Calu3 (cell line): ENCODE measurements at regions not wholly inside any gene's neighbourhood (a gene's known extent, or its start where the extent isn't known, plus 50 kb on each side); places are given as distances from the start of the nearest gene placed in this dataset.
"Not testable (repeated sequence)": the region's sequence is repeated elsewhere in the genome, so short reads cannot be mapped to it uniquely, and the experiment has no call there.

Experiments used
- BruUV-seq: library from RNA; stranded (reverse); fragments of 400-500 nt; replicated peaks from 2 replicates; lab custom pipeline; 2021; lab: Mats Ljungman, UMichigan
- CTCF ChIA-PET: fragments of 300-600 bp; sonication (Branson Sonifier 250); formaldehyde crosslinking; loops from one replicate; lab custom pipeline; 2022; ENCODE audit warnings: antibody characterized with exemption; lab: Charles Lee
- DNase-seq: peaks from one replicate; pipeline ENCODE4 v3.0.0; 2022
- H3K27ac Mint-ChIP-seq: one replicate; pipeline ENCODE4 v1.8.0; 2022; ENCODE audit warnings: mixed read lengths; ENCODE audit not compliant: unreplicated experiment
- H3K27me3 Mint-ChIP-seq: one replicate; pipeline ENCODE4 v1.8.0; 2022; ENCODE audit warnings: mixed read lengths; ENCODE audit not compliant: unreplicated experiment
- H3K36me3 Mint-ChIP-seq: one replicate; pipeline ENCODE4 v1.8.0; 2022; ENCODE audit warnings: mild to moderate bottlenecking, moderate library complexity, mixed read lengths; ENCODE audit not compliant: insufficient read depth, unreplicated experiment
- H3K4me1 Mint-ChIP-seq: one replicate; pipeline ENCODE4 v1.8.0; 2022; ENCODE audit warnings: mild to moderate bottlenecking, low read depth, mixed read lengths; ENCODE audit not compliant: unreplicated experiment
- H3K4me3 Mint-ChIP-seq: one replicate; pipeline ENCODE4 v1.8.0; 2022; ENCODE audit warnings: mild to moderate bottlenecking, low read depth, moderate library complexity, mixed read lengths; ENCODE audit not compliant: unreplicated experiment
- H3K9me3 Mint-ChIP-seq: one replicate; pipeline ENCODE4 v1.8.0; 2022; ENCODE audit warnings: low read depth, mixed read lengths; ENCODE audit not compliant: unreplicated experiment
- intact Hi-C: fragments of 100-400 bp; cut with micrococcal nuclease; formaldehyde crosslinking; loops from one replicate; pipeline ENCODE4 v1.10.0; 2022; ENCODE audit not compliant: unreplicated experiment

GRCh38 chr22:21150863-21151262 is 105.1 kb downstream of the LRRC74B start:
- DNase-seq, H3K4me3 Mint-ChIP-seq, H3K9me3 Mint-ChIP-seq, H3K27ac Mint-ChIP-seq, H3K36me3 Mint-ChIP-seq, H3K4me1 Mint-ChIP-seq, CTCF ChIA-PET, H3K27me3 Mint-ChIP-seq, intact Hi-C loops, BruUV-seq: not testable (repeated sequence)

- CTCF ChIA-PET, H3K4me3 Mint-ChIP-seq, intact Hi-C loops, H3K4me1 Mint-ChIP-seq, H3K9me3 Mint-ChIP-seq, H3K27me3 Mint-ChIP-seq, H3K36me3 Mint-ChIP-seq, H3K27ac Mint-ChIP-seq, DNase-seq, BruUV-seq: not testable (repeated sequence)
These were observed 142.1 kb downstream of the LRRC74B start for GRCh38 chr22:21187841-21188240.

- H3K4me1 Mint-ChIP-seq, H3K27me3 Mint-ChIP-seq: not testable (repeated sequence)
These were observed 166.3 kb downstream of the LRRC74B start for GRCh38 chr22:21212054-21212453.

GRCh38 chr22:21215973-21216731 is 167.4 kb upstream of the RIMBP3B start:
- H3K9me3 Mint-ChIP-seq, DNase-seq, H3K4me3 Mint-ChIP-seq, H3K4me1 Mint-ChIP-seq, H3K27me3 Mint-ChIP-seq, CTCF ChIA-PET, H3K36me3 Mint-ChIP-seq, intact Hi-C loops, H3K27ac Mint-ChIP-seq, BruUV-seq: not testable (repeated sequence)

More at GRCh38 chr22:21212054-21212453, 166.3 kb downstream of the LRRC74B start:
- H3K9me3 Mint-ChIP-seq, H3K27ac Mint-ChIP-seq, H3K4me3 Mint-ChIP-seq, BruUV-seq, CTCF ChIA-PET, H3K36me3 Mint-ChIP-seq, DNase-seq, intact Hi-C loops: not testable (repeated sequence)

- intact Hi-C loops, H3K36me3 Mint-ChIP-seq, BruUV-seq, H3K9me3 Mint-ChIP-seq, CTCF ChIA-PET, H3K27me3 Mint-ChIP-seq, H3K4me1 Mint-ChIP-seq, H3K4me3 Mint-ChIP-seq, H3K27ac Mint-ChIP-seq, DNase-seq: not testable (repeated sequence)
These were observed 158.7 kb upstream of the RIMBP3B start for GRCh38 chr22:21224900-21225299.

GRCh38 chr22:21226901-21227693 is 156.5 kb upstream of the RIMBP3B start:
- H3K4me1 Mint-ChIP-seq, H3K27ac Mint-ChIP-seq, BruUV-seq, H3K4me3 Mint-ChIP-seq, H3K9me3 Mint-ChIP-seq, H3K36me3 Mint-ChIP-seq, intact Hi-C loops, CTCF ChIA-PET, H3K27me3 Mint-ChIP-seq: not testable (repeated sequence)
- DNase-seq, result peak; percentile 25

- H3K4me1 Mint-ChIP-seq, H3K4me3 Mint-ChIP-seq, DNase-seq, CTCF ChIA-PET, H3K36me3 Mint-ChIP-seq, H3K27me3 Mint-ChIP-seq, BruUV-seq, H3K9me3 Mint-ChIP-seq, intact Hi-C loops, H3K27ac Mint-ChIP-seq: not testable (repeated sequence)
These were observed 132.1 kb upstream of the RIMBP3B start for GRCh38 chr22:21251435-21251834.

- BruUV-seq, H3K9me3 Mint-ChIP-seq, intact Hi-C loops, H3K27me3 Mint-ChIP-seq, H3K27ac Mint-ChIP-seq, H3K36me3 Mint-ChIP-seq, CTCF ChIA-PET, H3K4me3 Mint-ChIP-seq, H3K4me1 Mint-ChIP-seq, DNase-seq: not testable (repeated sequence)
These were observed 100.9 kb upstream of the RIMBP3B start for GRCh38 chr22:21282646-21283045.

GRCh38 chr22:21293702-21294101 is 89.8 kb upstream of the RIMBP3B start:
- H3K27me3 Mint-ChIP-seq, H3K27ac Mint-ChIP-seq, BruUV-seq, DNase-seq, H3K4me1 Mint-ChIP-seq, H3K36me3 Mint-ChIP-seq, H3K4me3 Mint-ChIP-seq, intact Hi-C loops, CTCF ChIA-PET, H3K9me3 Mint-ChIP-seq: not testable (repeated sequence)

- CTCF ChIA-PET, H3K27ac Mint-ChIP-seq, H3K36me3 Mint-ChIP-seq, H3K4me3 Mint-ChIP-seq, BruUV-seq, H3K4me1 Mint-ChIP-seq, DNase-seq, H3K27me3 Mint-ChIP-seq, intact Hi-C loops, H3K9me3 Mint-ChIP-seq: not testable (repeated sequence)
These were observed 55.9 kb upstream of the RIMBP3B start for GRCh38 chr22:21327629-21328028.
